Activated CD4-positive, alpha-beta T cell treated with anti-CD3 and anti-CD28 coated beads, Interleukin-2, amount 10 ng/mL, durations not matched to agents 7 days and 5 days (primary cell): ENCODE measurements at regions not wholly inside any gene's neighbourhood (a gene's known extent, or its start where the extent isn't known, plus 50 kb on each side); places are given as distances from the start of the nearest gene placed in this dataset.
"Not testable (repeated sequence)": the region's sequence is repeated elsewhere in the genome, so short reads cannot be mapped to it uniquely, and the experiment has no call there.

ENCODE experiments used
- CTCF ChIA-PET: fragments of 350-600 bp; sonication (Branson Sonifier 250); formaldehyde crosslinking; loops from one replicate; lab custom pipeline; 2021; ENCODE audit warnings: antibody characterized with exemption; lab: Charles Lee
- POLR2A ChIA-PET: fragments of 350-600 bp; sonication (Branson Sonifier 250); formaldehyde crosslinking; loops from one replicate; lab custom pipeline; 2021; ENCODE audit warnings: antibody characterized with exemption; lab: Charles Lee
- DNase-seq: peaks from one replicate; pipeline ENCODE4 v3.0.0-alpha.2; 2020
- H3K27ac Mint-ChIP-seq: one replicate; pipeline ENCODE4 v1.8.0; 2021; ENCODE audit warnings: mild to moderate bottlenecking, moderate library complexity, mixed read lengths
- H3K27me3 Mint-ChIP-seq: one replicate; pipeline ENCODE4 v1.8.0; 2021; ENCODE audit warnings: mixed read lengths
- H3K36me3 Mint-ChIP-seq: one replicate; pipeline ENCODE4 v1.8.0; 2021; ENCODE audit warnings: low read depth, mixed read lengths
- H3K4me1 Mint-ChIP-seq: one replicate; pipeline ENCODE4 v1.8.0; 2021; ENCODE audit warnings: mixed read lengths
- H3K4me3 Mint-ChIP-seq: one replicate; pipeline ENCODE4 v1.8.0; 2021; ENCODE audit warnings: mild to moderate bottlenecking, moderate library complexity, mixed read lengths
- H3K9me3 Mint-ChIP-seq: one replicate; pipeline ENCODE4 v1.8.0; 2021; ENCODE audit warnings: mixed read lengths

- Mint-ChIP-seq H3K9me3 (no peaks in the 10 kb centered on the region), H3K36me3 (no peaks in the 10 kb centered on the region), H3K4me1 (peaks cover 12% of the 10 kb centered on the region), H3K27ac (no peak overlapping the region), H3K4me3 (no peak overlapping the region), H3K27me3 (no peaks in the 10 kb centered on the region)
- CTCF ChIA-PET: no interaction called here
- POLR2A ChIA-PET: no interaction called here
- no peak for DNase-seq
Measured at GRCh38 chr3:178967177-178967532, 104.5 kb downstream of the ZMAT3 start.

- no peak for DNase-seq
- POLR2A ChIA-PET: no interaction called here
- Mint-ChIP-seq H3K36me3 (no peaks in the 10 kb centered on the region), H3K27me3 (no peaks in the 10 kb centered on the region), H3K4me3 (no peak overlapping the region), H3K4me1 (peaks cover 12% of the 10 kb centered on the region), H3K27ac (peak overlapping the region; percentile 17), H3K9me3 (no peaks in the 10 kb centered on the region)
- CTCF ChIA-PET: no interaction called here
Measured at GRCh38 chr3:178966299-178967176, 105.1 kb downstream of the ZMAT3 start.

- POLR2A ChIA-PET: no interaction called here
- H3K4me1 Mint-ChIP-seq: peaks cover 12% of the 10 kb centered on the region
- no peak overlapping the region for H3K27ac Mint-ChIP-seq
- no peak overlapping the region for H3K4me3 Mint-ChIP-seq
- CTCF ChIA-PET: no interaction called here
- no peak for DNase-seq
- H3K36me3 Mint-ChIP-seq: peaks cover 1% of the 10 kb centered on the region
- no peaks in the 10 kb centered on the region for H3K9me3 Mint-ChIP-seq
- H3K27me3 Mint-ChIP-seq: no peaks in the 10 kb centered on the region
Measured at GRCh38 chr3:178964551-178964950, 107.1 kb downstream of the ZMAT3 start.

GRCh38 chr3:178960918-178961317 lies 110.7 kb downstream of the ZMAT3 start:
- Mint-ChIP-seq H3K9me3 (peaks cover 5% of the 10 kb centered on the region), H3K27ac (no peak overlapping the region), H3K27me3 (no peaks in the 10 kb centered on the region), H3K4me3 (no peak overlapping the region), H3K4me1 (no peaks in the 10 kb centered on the region), H3K36me3 (peaks cover 1% of the 10 kb centered on the region)
- DNase-seq: no peak
- POLR2A ChIA-PET: no interaction called here
- CTCF ChIA-PET: no interaction called here

- peaks cover 1% of the 10 kb centered on the region for H3K36me3 Mint-ChIP-seq
- H3K27ac Mint-ChIP-seq: no peak overlapping the region
- CTCF ChIA-PET: no interaction called here
- POLR2A ChIA-PET: no interaction called here
- no peak for DNase-seq
- no peaks in the 10 kb centered on the region for H3K4me1 Mint-ChIP-seq
- no peak overlapping the region for H3K4me3 Mint-ChIP-seq
- H3K27me3 Mint-ChIP-seq: no peaks in the 10 kb centered on the region
- H3K9me3 Mint-ChIP-seq: peaks cover 5% of the 10 kb centered on the region
Measured at GRCh38 chr3:178960181-178960580, 111.4 kb downstream of the ZMAT3 start.

- H3K36me3 Mint-ChIP-seq: no peaks in the 10 kb centered on the region
- ChIA-PET CTCF (no interaction called here), POLR2A (no interaction called here)
- peaks cover 10% of the 10 kb centered on the region for H3K9me3 Mint-ChIP-seq
- no peaks in the 10 kb centered on the region for H3K4me1 Mint-ChIP-seq
- DNase-seq: no peak
- no peaks in the 10 kb centered on the region for H3K27me3 Mint-ChIP-seq
- H3K27ac Mint-ChIP-seq: no peak overlapping the region
- H3K4me3 Mint-ChIP-seq: no peak overlapping the region
Measured at GRCh38 chr3:178950676-178951075, 120.9 kb downstream of the ZMAT3 start.

- Mint-ChIP-seq H3K36me3 (no peaks in the 10 kb centered on the region), H3K4me3 (no peak overlapping the region), H3K4me1 (no peaks in the 10 kb centered on the region), H3K27ac (no peak overlapping the region), H3K27me3 (no peaks in the 10 kb centered on the region), H3K9me3 (peaks cover 10% of the 10 kb centered on the region)
- POLR2A ChIA-PET: interaction anchor here (0.6 kb wide), 1 partner anchor 34 kb away, joined by 4 read pairs; no protein-coding TSS in a partner anchor
- CTCF ChIA-PET: no interaction called here
- DNase-seq: no peak
Measured at GRCh38 chr3:178949896-178950295, 121.7 kb downstream of the ZMAT3 start.

- Mint-ChIP-seq H3K27ac (no peak overlapping the region), H3K4me3 (no peak overlapping the region), H3K9me3 (peaks cover 10% of the 10 kb centered on the region), H3K36me3 (no peaks in the 10 kb centered on the region), H3K4me1 (no peaks in the 10 kb centered on the region), H3K27me3 (no peaks in the 10 kb centered on the region)
- CTCF ChIA-PET: no interaction called here
- no peak for DNase-seq
- POLR2A ChIA-PET: no interaction called here
Measured at GRCh38 chr3:178948546-178948945, 123.1 kb downstream of the ZMAT3 start.

- H3K27ac Mint-ChIP-seq: no peak overlapping the region
- DNase-seq: no peak
- H3K27me3 Mint-ChIP-seq: no peaks in the 10 kb centered on the region
- no peaks in the 10 kb centered on the region for H3K36me3 Mint-ChIP-seq
- POLR2A ChIA-PET: no interaction called here
- H3K4me3 Mint-ChIP-seq: no peak overlapping the region
- H3K9me3 Mint-ChIP-seq: peaks cover 11% of the 10 kb centered on the region
- CTCF ChIA-PET: no interaction called here
- no peaks in the 10 kb centered on the region for H3K4me1 Mint-ChIP-seq
Measured at GRCh38 chr3:178947738-178948137, 123.9 kb downstream of the ZMAT3 start.

GRCh38 chr3:178942261-178942660 lies 129.3 kb downstream of the ZMAT3 start:
- CTCF ChIA-PET, DNase-seq, POLR2A ChIA-PET, H3K36me3 Mint-ChIP-seq, H3K27me3 Mint-ChIP-seq, H3K4me3 Mint-ChIP-seq, H3K27ac Mint-ChIP-seq, H3K4me1 Mint-ChIP-seq: not testable (repeated sequence)
- peaks cover 11% of the 10 kb centered on the region for H3K9me3 Mint-ChIP-seq

- no peaks in the 10 kb centered on the region for H3K27me3 Mint-ChIP-seq
- ChIA-PET CTCF (no interaction called here), POLR2A (no interaction called here)
- no peak for DNase-seq
- no peak overlapping the region for H3K27ac Mint-ChIP-seq
- H3K4me3 Mint-ChIP-seq: no peak overlapping the region
- no peaks in the 10 kb centered on the region for H3K4me1 Mint-ChIP-seq
- peaks cover 25% of the 10 kb centered on the region for H3K9me3 Mint-ChIP-seq
- H3K36me3 Mint-ChIP-seq: no peaks in the 10 kb centered on the region
Measured at GRCh38 chr3:178930116-178930515, 141.5 kb downstream of the ZMAT3 start.

GRCh38 chr3:178916223-178916622 lies 155.4 kb downstream of the ZMAT3 start:
- Mint-ChIP-seq H3K36me3 (no peaks in the 10 kb centered on the region), H3K4me1 (no peaks in the 10 kb centered on the region), H3K4me3 (no peak overlapping the region), H3K27ac (no peak overlapping the region), H3K27me3 (no peaks in the 10 kb centered on the region), H3K9me3 (peaks cover 12% of the 10 kb centered on the region)
- ChIA-PET CTCF (no interaction called here), POLR2A (interaction anchor here (0.7 kb wide), 1 partner anchor 34 kb away, joined by 4 read pairs; no protein-coding TSS in a partner anchor)
- DNase-seq: no peak

- CTCF ChIA-PET: interaction anchor here (0.6 kb wide), 1 partner anchor 1167 kb away, joined by 3 read pairs; no protein-coding TSS in a partner anchor
- Mint-ChIP-seq H3K36me3 (no peaks in the 10 kb centered on the region), H3K27ac (no peak overlapping the region), H3K9me3 (peaks cover 12% of the 10 kb centered on the region), H3K27me3 (no peaks in the 10 kb centered on the region), H3K4me1 (no peaks in the 10 kb centered on the region), H3K4me3 (no peak overlapping the region)
- POLR2A ChIA-PET: no interaction called here
- DNase-seq: no peak
Measured at GRCh38 chr3:178915365-178915764, 156.2 kb downstream of the ZMAT3 start.

- ChIA-PET POLR2A (no interaction called here), CTCF (no interaction called here)
- no peaks in the 10 kb centered on the region for H3K27me3 Mint-ChIP-seq
- no peaks in the 10 kb centered on the region for H3K36me3 Mint-ChIP-seq
- DNase-seq: no peak
- no peaks in the 10 kb centered on the region for H3K4me1 Mint-ChIP-seq
- no peak overlapping the region for H3K4me3 Mint-ChIP-seq
- H3K9me3 Mint-ChIP-seq: no peaks in the 10 kb centered on the region
- no peak overlapping the region for H3K27ac Mint-ChIP-seq
Measured at GRCh38 chr3:178907081-178907480, 164.5 kb downstream of the ZMAT3 start.
